Suprapubic skin (tissue), 4 donors: ENCODE measurements at regions not wholly inside any gene's neighbourhood (a gene's known extent, or its start where the extent isn't known, plus 50 kb on each side); places are given as distances from the start of the nearest gene placed in this dataset.

ENCODE experiments used
- DNase-seq, 2 donors: peaks; one replicate each; pipeline ENCODE4 v3.0.0-alpha.2; 2019; ENCODE audit warnings: low spot score in 2 of 2
- H3K27ac ChIP-seq: fragments of 200-600 bp; sonication (generic); one replicate; pipeline ENCODE4 v1.5.1; 2019
- H3K27me3 ChIP-seq: fragments of 200-600 bp; sonication (generic); one replicate; pipeline ENCODE4 v1.5.1; 2019
- H3K36me3 ChIP-seq: fragments of 200-600 bp; sonication (generic); one replicate; pipeline ENCODE4 v1.5.1; 2019
- H3K4me1 ChIP-seq: fragments of 200-600 bp; sonication (generic); one replicate; pipeline ENCODE4 v1.5.1; 2019
- H3K4me3 ChIP-seq: fragments of 200-600 bp; sonication (generic); one replicate; pipeline ENCODE4 v1.5.1; 2019; ENCODE audit warnings: mild to moderate bottlenecking
- H3K9me3 ChIP-seq: fragments of 200-600 bp; sonication (generic); one replicate; pipeline ENCODE4 v1.5.1; 2019
- CTCF ChIP-seq, 2 donors: fragments of 200-600 bp in 1 of 2; fragments of 450-650 bp in 1 of 2; sonication (generic) in 1 of 2; IDR thresholded peaks; one replicate each; pipeline ENCODE4 v1.5.1; 2016 to 2019; ENCODE audit warnings: antibody characterized with exemption in 2 of 2, mild to moderate bottlenecking in 1 of 2, moderate library complexity in 1 of 2
- EP300 ChIP-seq: sonication (generic); formaldehyde crosslinking; IDR thresholded peaks from one replicate; pipeline ENCODE4 v1.6.1; 2017; ENCODE audit warnings: antibody characterized with exemption
- POLR2A ChIP-seq, 2 donors: fragments of 450-650 bp; IDR thresholded peaks; one replicate each; pipeline ENCODE4 v1.6.1; 2017; ENCODE audit warnings: antibody characterized with exemption in 2 of 2, mild to moderate bottlenecking in 2 of 2, moderate library complexity in 2 of 2
- POLR2AphosphoS5 ChIP-seq, 3 donors: sonication (generic); formaldehyde crosslinking; IDR thresholded peaks; one replicate each; pipeline ENCODE4 v1.6.1; 2017; ENCODE audit warnings: antibody characterized with exemption in 3 of 3
- WGBS: methylation state at CpG from one replicate; pipeline ENCODE4 v1.1.5; 2018; 5-methylcytosine and 5-hydroxymethylcytosine counted together

GRCh38 chr18:78457011-78457410, 522.6 kb upstream of the SALL3 start:
- Histone ChIP-seq H3K4me1 (no peaks in the 10 kb centered on the region), H3K27me3 (no peaks in the 10 kb centered on the region), H3K9me3 (no peaks in the 10 kb centered on the region), H3K27ac (no peak overlapping the region), H3K36me3 (no peaks in the 10 kb centered on the region), H3K4me3 (no peak overlapping the region)
- DNase-seq: no peak
- 73% methylated on average over 13 of the region's 13 CpGs for WGBS
- TF ChIP-seq CTCF (IDR thresholded peaks at IDR 0.05) (no peak), EP300 (no peak), POLR2AphosphoS5 (IDR thresholded peaks at IDR 0.05) (no peak), POLR2A (IDR thresholded peaks at IDR 0.05) (no peak)

- 94% methylated on average over 6 of the region's 7 CpGs for WGBS
- H3K4me1 ChIP-seq: no peaks in the 10 kb centered on the region
Measured at GRCh38 chr18:78457731-78458130, 521.9 kb upstream of the SALL3 start.

GRCh38 chr18:78458356-78458755, 521.3 kb upstream of the SALL3 start:
- no peak for DNase-seq
- H3K4me3 ChIP-seq: no peak overlapping the region
- 82% methylated on average over 4 of the region's 4 CpGs for WGBS
- no peaks in the 10 kb centered on the region for H3K9me3 ChIP-seq
- H3K4me1 ChIP-seq: no peaks in the 10 kb centered on the region
- no peak overlapping the region for H3K27ac ChIP-seq
- no peaks in the 10 kb centered on the region for H3K36me3 ChIP-seq
- H3K27me3 ChIP-seq: no peaks in the 10 kb centered on the region
- TF ChIP-seq POLR2AphosphoS5 (IDR thresholded peaks at IDR 0.05) (no peak), CTCF (IDR thresholded peaks at IDR 0.05) (no peak), POLR2A (IDR thresholded peaks at IDR 0.05) (no peak), EP300 (no peak)

More at GRCh38 chr18:78457731-78458130, 521.9 kb upstream of the SALL3 start:
- no peaks in the 10 kb centered on the region for H3K36me3 ChIP-seq
- H3K27me3 ChIP-seq: no peaks in the 10 kb centered on the region
- H3K4me3 ChIP-seq: no peak overlapping the region
- no peaks in the 10 kb centered on the region for H3K9me3 ChIP-seq
- TF ChIP-seq CTCF (IDR thresholded peaks at IDR 0.05) (no peak), POLR2A (IDR thresholded peaks at IDR 0.05) (no peak), EP300 (no peak), POLR2AphosphoS5 (IDR thresholded peaks at IDR 0.05) (no peak)
- DNase-seq: no peak
- H3K27ac ChIP-seq: no peak overlapping the region

GRCh38 chr18:78459668-78460067, 520.0 kb upstream of the SALL3 start:
- Histone ChIP-seq H3K36me3 (no peaks in the 10 kb centered on the region), H3K4me1 (no peaks in the 10 kb centered on the region), H3K27ac (no peak overlapping the region), H3K9me3 (peaks cover 5% of the 10 kb centered on the region), H3K4me3 (no peak overlapping the region), H3K27me3 (no peaks in the 10 kb centered on the region)
- WGBS: 20% methylated on average over 3 of the region's 3 CpGs
- no peak for TF ChIP-seq POLR2A (IDR thresholded peaks at IDR 0.05)
- TF ChIP-seq EP300: no peak
- TF ChIP-seq CTCF (IDR thresholded peaks at IDR 0.05): no peak
- TF ChIP-seq POLR2AphosphoS5 (IDR thresholded peaks at IDR 0.05): no peak
- no peak for DNase-seq

- H3K27me3 ChIP-seq: no peaks in the 10 kb centered on the region
- no peaks in the 10 kb centered on the region for H3K4me1 ChIP-seq
- no peak for TF ChIP-seq CTCF (IDR thresholded peaks at IDR 0.05)
- TF ChIP-seq POLR2A (IDR thresholded peaks at IDR 0.05): no peak
- TF ChIP-seq EP300: no peak
- TF ChIP-seq POLR2AphosphoS5 (IDR thresholded peaks at IDR 0.05): no peak
- 67% methylated on average over 3 of the region's 3 CpGs for WGBS
- no peak for DNase-seq
- peaks cover 14% of the 10 kb centered on the region for H3K9me3 ChIP-seq
- H3K27ac ChIP-seq: no peak overlapping the region
- H3K4me3 ChIP-seq: no peak overlapping the region
- H3K36me3 ChIP-seq: no peaks in the 10 kb centered on the region
Measured at GRCh38 chr18:78460558-78460957, 519.1 kb upstream of the SALL3 start.
